Fibroblast of villous mesenchyme (primary cell): ENCODE measurements at regions not wholly inside any gene's neighbourhood (a gene's known extent, or its start where the extent isn't known, plus 50 kb on each side); places are given as distances from the start of the nearest gene placed in this dataset.

Source experiments
- DNase-seq: peaks from one replicate; pipeline ENCODE4 v3.0.0-alpha.2; 2010; ENCODE audit warnings: low read depth
- H3K4me3 ChIP-seq: 2 replicates; pipeline ENCODE4 v1.5.1; 2011; ENCODE audit warnings: low read depth, mild to moderate bottlenecking, low read length
- CTCF ChIP-seq: IDR thresholded peaks from 2 replicates; pipeline ENCODE4 v1.5.1; 2012; ENCODE audit warnings: low read depth, mild to moderate bottlenecking, low read length; ENCODE audit not compliant: insufficient read depth

DNA sequence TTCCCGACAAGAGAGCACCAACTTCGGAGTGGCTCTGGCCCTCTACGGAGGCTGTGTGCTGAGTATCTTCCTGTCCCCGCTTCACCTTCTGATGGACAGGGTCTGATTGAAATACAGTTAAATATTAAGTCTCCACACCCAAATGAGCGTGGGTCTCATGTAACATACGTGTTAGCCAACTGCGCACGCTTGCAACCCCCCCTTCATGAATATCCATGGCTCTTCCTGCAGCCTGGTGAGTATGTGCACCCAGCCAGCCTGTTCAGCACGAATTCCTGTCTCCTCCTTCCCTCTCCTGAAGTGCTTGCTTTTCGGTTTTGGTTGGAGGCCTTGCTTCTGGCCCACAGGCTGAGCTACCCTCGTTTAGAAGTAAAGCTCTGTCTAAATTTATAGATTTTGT is 102.9 kb upstream of the FRMD1 start:
- DNase-seq: no peak
- H3K4me3 ChIP-seq: no peak overlapping the region
- TF ChIP-seq CTCF: no peak

DNA sequence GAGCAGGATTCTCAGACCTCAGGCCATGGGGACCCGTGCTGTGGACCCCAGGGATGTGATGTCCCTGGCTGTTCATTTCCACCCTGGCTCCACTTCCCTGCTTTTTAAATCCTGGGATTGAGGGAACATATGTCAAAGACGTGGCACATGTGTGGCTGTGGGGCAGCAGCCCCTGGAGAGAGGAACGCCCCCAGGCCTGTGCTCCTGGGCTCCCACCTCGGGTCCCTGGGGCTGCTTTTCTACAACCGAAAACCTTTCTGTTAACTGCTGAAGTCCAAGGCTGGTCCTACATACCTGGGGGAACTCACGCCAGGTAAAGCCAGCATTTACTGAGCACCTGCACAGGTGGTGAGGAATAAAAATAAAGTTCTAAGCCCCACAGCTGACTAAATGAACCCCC is 102.3 kb upstream of the FRMD1 start:
- H3K4me3 ChIP-seq: no peak overlapping the region
- no peak for TF ChIP-seq CTCF
- DNase-seq: no peak

- no peak overlapping the region for H3K4me3 ChIP-seq
- TF ChIP-seq CTCF: no peak
- no peak for DNase-seq
These were observed 101.6 kb upstream of the FRMD1 start for GRCh38 chr6:168180548-168181011.

- no peak for TF ChIP-seq CTCF
- H3K4me3 ChIP-seq: no peak overlapping the region
- DNase-seq: no peak
These were observed 100.8 kb upstream of the FRMD1 start for GRCh38 chr6:168179702-168180382.

DNA sequence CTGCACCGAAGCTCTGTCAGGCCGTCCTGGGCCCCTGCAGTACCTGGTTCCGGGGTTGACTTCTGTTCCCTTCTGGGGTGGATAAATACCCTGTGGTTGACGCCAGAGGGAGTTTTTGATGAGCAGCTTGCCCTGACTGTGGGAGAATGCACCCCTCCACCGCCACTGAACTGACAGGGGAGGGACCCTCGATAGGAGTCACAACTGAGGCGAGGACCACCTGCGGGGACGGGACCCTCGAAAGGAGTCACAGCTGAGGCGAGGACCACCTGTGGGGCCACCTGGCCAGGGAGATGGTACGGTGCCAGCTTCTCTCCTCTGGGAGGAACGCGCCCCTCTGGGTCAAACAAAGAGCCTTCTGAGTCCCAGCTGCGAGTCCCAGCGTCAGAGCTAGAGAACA is 100.1 kb upstream of the FRMD1 start:
- no peak for DNase-seq
- no peak for TF ChIP-seq CTCF
- no peak overlapping the region for H3K4me3 ChIP-seq

DNA sequence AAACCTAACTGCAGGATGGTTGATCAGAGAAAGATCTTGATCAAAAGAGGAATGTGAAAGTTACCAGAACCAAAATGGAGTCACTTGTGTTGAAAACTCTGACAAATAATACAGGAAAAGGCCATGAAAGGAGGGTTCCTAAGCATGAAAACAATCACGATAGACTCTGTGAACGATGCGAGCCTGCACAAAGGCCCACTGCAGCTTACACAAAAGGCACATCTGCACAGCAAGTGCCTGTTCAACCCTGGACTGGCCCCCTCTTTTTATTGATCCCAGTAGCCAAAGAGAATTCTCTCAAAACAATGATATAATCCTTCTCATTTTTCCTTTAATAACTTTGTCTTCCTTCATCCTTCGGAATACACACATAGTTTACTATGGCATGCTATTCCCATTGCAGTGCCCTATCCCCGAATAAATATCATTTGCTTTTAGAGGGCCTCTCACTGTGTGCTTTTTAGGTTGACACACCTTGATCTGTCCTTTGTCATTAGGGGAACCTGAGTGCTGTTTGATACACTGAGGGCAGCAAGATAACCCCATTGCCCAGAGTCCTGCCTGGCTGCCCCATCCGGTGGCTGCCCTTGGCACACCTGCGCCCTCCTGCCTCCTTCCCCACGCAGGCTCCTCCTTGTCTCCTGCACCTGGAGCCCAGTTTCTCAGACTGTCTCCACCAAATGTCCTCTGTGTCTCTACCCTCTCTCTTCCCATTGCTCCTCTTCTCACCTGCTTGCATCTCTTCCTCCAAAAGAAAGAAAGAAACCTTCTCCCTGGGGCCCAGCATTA is 98.3 kb upstream of the FRMD1 start:
- DNase-seq: no peak

More for the DNA sequence above, 98.3 kb upstream of the FRMD1 start:
- H3K4me3 ChIP-seq: no peak overlapping the region
- TF ChIP-seq CTCF: no peak
